ENCODE measurements at regions not wholly inside any gene's neighbourhood (a gene's known extent, or its start where the extent isn't known, plus 50 kb on each side); places are given as distances from the start of the nearest gene placed in this dataset.

GRCh38 chr2:134139611-134140010 lies 114.3 kb upstream of the MGAT5 start:
- no peaks in the 10 kb centered on the region for H3K36me3 ChIP-seq (ENCODE audit: insufficient read depth, low read length)
- no peak for TF ChIP-seq CTCF (IDR thresholded peaks at IDR 0.05; ENCODE audit: extremely low read depth, low read depth, low read length)
- H3K79me2 ChIP-seq (ENCODE audit: insufficient read depth, low read length) = peaks cover 41% of the 10 kb centered on the region
- no peak overlapping the region for H3K27ac ChIP-seq (ENCODE audit: low read depth, low read length)
- no peaks in the 10 kb centered on the region for H3K9me3 ChIP-seq (ENCODE audit: low read depth, low read length)
- no peak overlapping the region for H3K4me2 ChIP-seq (ENCODE audit: insufficient read depth, low read length)
- no peak overlapping the region for H2AFZ ChIP-seq (ENCODE audit: low read length)
- DNase-seq (ENCODE audit: insufficient read length, low spot score, missing footprints) = no peak
- peaks cover 30% of the 10 kb centered on the region for H3K4me1 ChIP-seq (ENCODE audit: insufficient read depth, low read length)
- H3K4me3 ChIP-seq (ENCODE audit: insufficient read depth, low read length) = no peak overlapping the region
- H4K20me1 ChIP-seq (ENCODE audit: insufficient read depth, low read length) = no peaks in the 10 kb centered on the region
- H3K27me3 ChIP-seq (ENCODE audit: insufficient read depth, low read length) = no peaks in the 10 kb centered on the region

- Histone ChIP-seq H3K9me3 (ENCODE audit: low read depth, low read length) (no peaks in the 10 kb centered on the region), H3K36me3 (ENCODE audit: insufficient read depth, low read length) (no peaks in the 10 kb centered on the region), H3K4me1 (ENCODE audit: insufficient read depth, low read length) (peaks cover 30% of the 10 kb centered on the region), H3K27ac (ENCODE audit: low read depth, low read length) (no peak overlapping the region), H3K27me3 (ENCODE audit: insufficient read depth, low read length) (no peaks in the 10 kb centered on the region), H3K4me2 (ENCODE audit: insufficient read depth, low read length) (no peak overlapping the region), H3K79me2 (ENCODE audit: insufficient read depth, low read length) (peaks cover 37% of the 10 kb centered on the region), H2AFZ (ENCODE audit: low read length) (no peak overlapping the region), H4K20me1 (ENCODE audit: insufficient read depth, low read length) (no peaks in the 10 kb centered on the region), H3K4me3 (ENCODE audit: insufficient read depth, low read length) (no peak overlapping the region)
- no peak for TF ChIP-seq CTCF (IDR thresholded peaks at IDR 0.05; ENCODE audit: extremely low read depth, low read depth, low read length)
- DNase-seq (ENCODE audit: insufficient read length, low spot score, missing footprints) = no peak
These were observed 113.6 kb upstream of the MGAT5 start for GRCh38 chr2:134140251-134140661.

- Histone ChIP-seq H3K79me2 (ENCODE audit: insufficient read depth, low read length) (peaks cover 42% of the 10 kb centered on the region), H3K36me3 (ENCODE audit: insufficient read depth, low read length) (no peaks in the 10 kb centered on the region), H4K20me1 (ENCODE audit: insufficient read depth, low read length) (no peaks in the 10 kb centered on the region), H3K4me1 (ENCODE audit: insufficient read depth, low read length) (peaks cover 29% of the 10 kb centered on the region), H3K4me3 (ENCODE audit: insufficient read depth, low read length) (no peak overlapping the region), H3K4me2 (ENCODE audit: insufficient read depth, low read length) (no peak overlapping the region), H2AFZ (ENCODE audit: low read length) (no peak overlapping the region), H3K27me3 (ENCODE audit: insufficient read depth, low read length) (no peaks in the 10 kb centered on the region), H3K9me3 (ENCODE audit: low read depth, low read length) (no peaks in the 10 kb centered on the region), H3K27ac (ENCODE audit: low read depth, low read length) (no peak overlapping the region)
- DNase-seq (ENCODE audit: insufficient read length, low spot score, missing footprints) = no peak
- TF ChIP-seq CTCF (IDR thresholded peaks at IDR 0.05; ENCODE audit: extremely low read depth, low read depth, low read length) = no peak
These were observed 112.1 kb upstream of the MGAT5 start for GRCh38 chr2:134141598-134142340.

- Histone ChIP-seq H3K4me2 (ENCODE audit: insufficient read depth, low read length) (no peak overlapping the region), H3K27me3 (ENCODE audit: insufficient read depth, low read length) (no peaks in the 10 kb centered on the region), H3K4me1 (ENCODE audit: insufficient read depth, low read length) (peaks cover 27% of the 10 kb centered on the region), H3K36me3 (ENCODE audit: insufficient read depth, low read length) (no peaks in the 10 kb centered on the region), H2AFZ (ENCODE audit: low read length) (no peak overlapping the region), H3K4me3 (ENCODE audit: insufficient read depth, low read length) (no peak overlapping the region), H3K9me3 (ENCODE audit: low read depth, low read length) (no peaks in the 10 kb centered on the region), H3K27ac (ENCODE audit: low read depth, low read length) (no peak overlapping the region), H3K79me2 (ENCODE audit: insufficient read depth, low read length) (peaks cover 42% of the 10 kb centered on the region), H4K20me1 (ENCODE audit: insufficient read depth, low read length) (no peaks in the 10 kb centered on the region)
- DNase-seq (ENCODE audit: insufficient read length, low spot score, missing footprints) = no peak
- no peak for TF ChIP-seq CTCF (IDR thresholded peaks at IDR 0.05; ENCODE audit: extremely low read depth, low read depth, low read length)
These were observed 111.5 kb upstream of the MGAT5 start for GRCh38 chr2:134142341-134142738.
